ENCODE measurements at regions not wholly inside any gene's neighbourhood (a gene's known extent, or its start where the extent isn't known, plus 50 kb on each side); places are given as distances from the start of the nearest gene placed in this dataset.

DNA sequence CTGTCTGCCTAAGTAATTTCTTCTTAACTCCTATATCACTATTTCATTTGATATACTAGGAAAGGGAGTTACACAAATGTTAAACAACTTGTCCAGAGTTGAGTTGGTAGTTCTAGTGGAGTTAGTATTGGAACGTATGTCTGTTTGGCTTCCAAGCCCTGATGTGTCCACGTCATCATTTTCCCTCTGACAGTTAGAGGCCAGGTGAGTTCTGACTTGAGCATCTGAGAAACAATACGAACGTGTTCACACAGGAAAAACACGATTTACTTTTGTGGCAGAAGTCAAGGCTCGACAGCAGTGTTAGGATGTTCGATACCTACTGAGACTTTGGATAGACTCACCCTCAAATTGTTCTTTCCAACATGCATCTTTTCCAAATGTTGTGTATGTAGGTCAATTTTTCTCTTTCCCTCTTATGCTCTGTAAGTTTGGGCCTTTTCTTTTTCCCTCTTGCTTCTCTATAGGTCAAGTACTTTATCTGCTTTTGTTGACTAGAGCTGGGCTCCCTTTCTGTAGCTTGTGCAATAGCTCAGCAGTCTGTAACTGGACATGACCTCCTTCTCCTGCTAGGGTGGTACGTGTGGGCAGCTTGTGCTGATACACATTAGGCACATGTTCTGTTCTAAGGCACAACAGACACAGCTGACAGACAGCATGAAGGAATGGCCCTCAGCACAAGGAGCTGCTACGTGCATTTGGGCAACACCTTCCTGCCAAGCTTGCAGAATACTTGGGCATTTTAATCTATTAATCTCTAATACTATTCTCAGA lies 222.9 kb downstream of the PTEN start:
- CTCF ChIA-PET, result no interaction called here
- in situ Hi-C loops (cut with HindIII; ENCODE audit: low pct_unique_long_range_greater_than_20kb, low sequenced_read_pairs), result no loop called here
- BruUV-seq (replicated peaks), result no TSS peak
- Histone ChIP-seq H3K4me1 (ENCODE audit: control insufficient read depth, insufficient read depth, low read length) (no peaks in the 10 kb centered on the region), H3K9me3 (ENCODE audit: control insufficient read depth, insufficient read depth, low read depth, low read length) (no peaks in the 10 kb centered on the region), H3K4me3 (ENCODE audit: low read depth in 2 of 2, low read length in 2 of 2) (no peak overlapping the region), H3K36me3 (ENCODE audit: control insufficient read depth, insufficient read depth, low read length) (no peaks in the 10 kb centered on the region), H3K27me3 (ENCODE audit: control insufficient read depth, insufficient read depth, low read length) (no peaks in the 10 kb centered on the region; the same call in 1 of the 2 replicates), H3K27ac (ENCODE audit: low read length) (no peak overlapping the region)
- POLR2A ChIA-PET, result no interaction called here
- no peak for DNase-seq (ENCODE audit: low read depth, low spot score)
- TF ChIP-seq, protein P1, sequence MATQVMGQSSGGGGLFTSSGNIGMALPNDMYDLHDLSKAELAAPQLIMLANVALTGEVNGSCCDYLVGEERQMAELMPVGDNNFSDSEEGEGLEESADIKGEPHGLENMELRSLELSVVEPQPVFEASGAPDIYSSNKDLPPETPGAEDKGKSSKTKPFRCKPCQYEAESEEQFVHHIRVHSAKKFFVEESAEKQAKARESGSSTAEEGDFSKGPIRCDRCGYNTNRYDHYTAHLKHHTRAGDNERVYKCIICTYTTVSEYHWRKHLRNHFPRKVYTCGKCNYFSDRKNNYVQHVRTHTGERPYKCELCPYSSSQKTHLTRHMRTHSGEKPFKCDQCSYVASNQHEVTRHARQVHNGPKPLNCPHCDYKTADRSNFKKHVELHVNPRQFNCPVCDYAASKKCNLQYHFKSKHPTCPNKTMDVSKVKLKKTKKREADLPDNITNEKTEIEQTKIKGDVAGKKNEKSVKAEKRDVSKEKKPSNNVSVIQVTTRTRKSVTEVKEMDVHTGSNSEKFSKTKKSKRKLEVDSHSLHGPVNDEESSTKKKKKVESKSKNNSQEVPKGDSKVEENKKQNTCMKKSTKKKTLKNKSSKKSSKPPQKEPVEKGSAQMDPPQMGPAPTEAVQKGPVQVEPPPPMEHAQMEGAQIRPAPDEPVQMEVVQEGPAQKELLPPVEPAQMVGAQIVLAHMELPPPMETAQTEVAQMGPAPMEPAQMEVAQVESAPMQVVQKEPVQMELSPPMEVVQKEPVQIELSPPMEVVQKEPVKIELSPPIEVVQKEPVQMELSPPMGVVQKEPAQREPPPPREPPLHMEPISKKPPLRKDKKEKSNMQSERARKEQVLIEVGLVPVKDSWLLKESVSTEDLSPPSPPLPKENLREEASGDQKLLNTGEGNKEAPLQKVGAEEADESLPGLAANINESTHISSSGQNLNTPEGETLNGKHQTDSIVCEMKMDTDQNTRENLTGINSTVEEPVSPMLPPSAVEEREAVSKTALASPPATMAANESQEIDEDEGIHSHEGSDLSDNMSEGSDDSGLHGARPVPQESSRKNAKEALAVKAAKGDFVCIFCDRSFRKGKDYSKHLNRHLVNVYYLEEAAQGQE (IDR thresholded peaks at IDR 0.05; ENCODE audit: insufficient read depth in 1 of 2, low read depth in 2 of 2, low read length in 1 of 2), result no peak
- TF ChIP-seq SIN3A (IDR thresholded peaks at IDR 0.05; ENCODE audit: borderline replicate concordance, insufficient read depth, low read depth, low read length) (no peak), POLR2AphosphoS5 (IDR thresholded peaks at IDR 0.05; ENCODE audit: low read depth, low read length) (no peak), TCF7L2 (IDR thresholded peaks at IDR 0.05; ENCODE audit: low read depth, low read length) (no peak)
- TF ChIP-seq, protein P2, sequence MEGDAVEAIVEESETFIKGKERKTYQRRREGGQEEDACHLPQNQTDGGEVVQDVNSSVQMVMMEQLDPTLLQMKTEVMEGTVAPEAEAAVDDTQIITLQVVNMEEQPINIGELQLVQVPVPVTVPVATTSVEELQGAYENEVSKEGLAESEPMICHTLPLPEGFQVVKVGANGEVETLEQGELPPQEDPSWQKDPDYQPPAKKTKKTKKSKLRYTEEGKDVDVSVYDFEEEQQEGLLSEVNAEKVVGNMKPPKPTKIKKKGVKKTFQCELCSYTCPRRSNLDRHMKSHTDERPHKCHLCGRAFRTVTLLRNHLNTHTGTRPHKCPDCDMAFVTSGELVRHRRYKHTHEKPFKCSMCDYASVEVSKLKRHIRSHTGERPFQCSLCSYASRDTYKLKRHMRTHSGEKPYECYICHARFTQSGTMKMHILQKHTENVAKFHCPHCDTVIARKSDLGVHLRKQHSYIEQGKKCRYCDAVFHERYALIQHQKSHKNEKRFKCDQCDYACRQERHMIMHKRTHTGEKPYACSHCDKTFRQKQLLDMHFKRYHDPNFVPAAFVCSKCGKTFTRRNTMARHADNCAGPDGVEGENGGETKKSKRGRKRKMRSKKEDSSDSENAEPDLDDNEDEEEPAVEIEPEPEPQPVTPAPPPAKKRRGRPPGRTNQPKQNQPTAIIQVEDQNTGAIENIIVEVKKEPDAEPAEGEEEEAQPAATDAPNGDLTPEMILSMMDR (IDR thresholded peaks at IDR 0.05), result no peak
- ATAC-seq, result no peak
- intact Hi-C loops (cut with micrococcal nuclease; ENCODE audit: unreplicated experiment), result no loop called here

DNA sequence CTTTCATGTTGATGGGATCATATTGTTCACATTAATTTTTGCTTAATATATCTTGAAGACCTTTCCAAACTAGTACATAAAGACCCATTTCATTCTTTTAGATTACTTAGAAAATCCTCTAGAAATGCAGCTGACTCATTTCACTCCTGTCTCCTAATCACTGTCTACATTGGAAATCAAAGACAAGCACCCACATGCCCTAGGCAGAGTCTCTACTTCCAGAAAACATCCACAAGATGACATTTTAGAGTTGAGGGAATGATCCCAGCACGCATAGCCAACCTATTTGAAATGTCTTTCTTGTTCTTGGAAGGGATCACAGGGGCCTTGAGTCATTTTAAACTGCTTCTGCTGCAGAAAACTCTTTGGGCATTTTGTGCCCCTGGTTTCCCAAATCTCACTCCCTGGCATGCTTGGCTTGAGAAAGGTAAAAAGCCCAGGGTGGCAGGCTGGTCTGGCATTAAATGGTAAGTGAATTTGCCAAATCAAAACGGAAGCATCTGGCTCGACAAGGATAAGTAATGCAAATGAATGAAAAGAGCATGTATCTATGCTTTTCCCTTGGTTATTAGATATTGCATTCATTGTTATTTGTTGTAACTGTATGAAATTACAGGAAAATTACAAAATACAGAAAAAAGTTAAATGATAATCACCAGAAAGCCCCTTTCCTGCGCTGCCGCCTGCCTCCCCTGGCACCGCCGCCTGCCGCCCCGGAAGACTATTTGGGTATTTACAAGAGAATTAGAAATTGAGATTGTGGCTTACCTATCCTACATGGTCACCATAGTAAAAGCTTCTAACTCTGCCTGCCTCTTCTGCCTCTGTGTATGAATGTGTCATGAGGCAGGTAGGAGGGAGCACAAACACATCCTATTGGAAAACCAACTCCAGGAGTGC lies 225.3 kb downstream of the PTEN start:
- intact Hi-C loops (cut with micrococcal nuclease; ENCODE audit: unreplicated experiment), result no loop called here
- H3K4me1 ChIP-seq (ENCODE audit: control insufficient read depth, insufficient read depth, low read length), result no peaks in the 10 kb centered on the region
- DNase-seq (ENCODE audit: low read depth, low spot score) (no peak), ATAC-seq (no peak)
- H3K27me3 ChIP-seq (ENCODE audit: control insufficient read depth, insufficient read depth, low read length), result no peaks in the 10 kb centered on the region; the same call in 1 of the 2 replicates
- no TSS peak for BruUV-seq (replicated peaks)
- POLR2A ChIA-PET, result interaction anchor here (0.7 kb wide), 1 partner anchor 210 kb away, joined by 6 read pairs; no protein-coding TSS in a partner anchor
- H3K9me3 ChIP-seq (ENCODE audit: control insufficient read depth, insufficient read depth, low read depth, low read length), result no peaks in the 10 kb centered on the region
- TF ChIP-seq, protein P2 (IDR thresholded peaks at IDR 0.05), result no peak
- TF ChIP-seq SIN3A (IDR thresholded peaks at IDR 0.05; ENCODE audit: borderline replicate concordance, insufficient read depth, low read depth, low read length), result no peak
- no peak for TF ChIP-seq POLR2AphosphoS5 (IDR thresholded peaks at IDR 0.05; ENCODE audit: low read depth, low read length)
- TF ChIP-seq TCF7L2 (IDR thresholded peaks at IDR 0.05; ENCODE audit: low read depth, low read length), result no peak
- TF ChIP-seq, protein P1 (IDR thresholded peaks at IDR 0.05; ENCODE audit: insufficient read depth in 1 of 2, low read depth in 2 of 2, low read length in 1 of 2), result no peak
- CTCF ChIA-PET, result no interaction called here
- no peak overlapping the region for H3K4me3 ChIP-seq (ENCODE audit: low read depth in 2 of 2, low read length in 2 of 2)
- in situ Hi-C loops (cut with HindIII; ENCODE audit: low pct_unique_long_range_greater_than_20kb, low sequenced_read_pairs), result no loop called here
- no peak overlapping the region for H3K27ac ChIP-seq (ENCODE audit: low read length)
- no peaks in the 10 kb centered on the region for H3K36me3 ChIP-seq (ENCODE audit: control insufficient read depth, insufficient read depth, low read length)

All from Panc1 (cell line).